GM21515 (cell line): ENCODE measurements at regions not wholly inside any gene's neighbourhood (a gene's known extent, or its start where the extent isn't known, plus 50 kb on each side); places are given as distances from the start of the nearest gene placed in this dataset.
"Not testable (repeated sequence)": the region's sequence is repeated elsewhere in the genome, so short reads cannot be mapped to it uniquely, and the experiment has no call there.

ENCODE experiments used
- ATAC-seq: cut with Tn5 transposase; IDR thresholded peaks from one replicate; pipeline ENCODE4 v1.9.1; 2021; ENCODE audit not compliant: unreplicated experiment

DNA sequence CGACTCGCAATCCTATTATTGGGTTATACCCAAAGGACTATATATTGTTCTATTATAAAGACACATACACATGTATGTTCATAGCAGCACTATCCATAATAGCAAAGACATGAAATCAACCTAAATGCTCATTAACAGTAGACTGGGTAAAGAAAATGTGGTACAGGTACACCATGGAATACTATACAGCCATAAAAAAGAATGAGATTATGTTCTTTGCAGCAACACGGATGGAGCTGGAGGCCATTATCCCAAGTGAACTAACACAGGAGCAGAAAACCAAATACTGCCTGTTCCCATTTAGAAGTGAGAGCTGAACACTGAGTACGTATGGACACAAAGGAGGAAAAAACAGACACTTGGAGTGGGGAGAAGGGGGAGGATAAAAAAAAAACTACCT lies 536.8 kb upstream of the DPP6 start:
- ATAC-seq, result no peak

DNA sequence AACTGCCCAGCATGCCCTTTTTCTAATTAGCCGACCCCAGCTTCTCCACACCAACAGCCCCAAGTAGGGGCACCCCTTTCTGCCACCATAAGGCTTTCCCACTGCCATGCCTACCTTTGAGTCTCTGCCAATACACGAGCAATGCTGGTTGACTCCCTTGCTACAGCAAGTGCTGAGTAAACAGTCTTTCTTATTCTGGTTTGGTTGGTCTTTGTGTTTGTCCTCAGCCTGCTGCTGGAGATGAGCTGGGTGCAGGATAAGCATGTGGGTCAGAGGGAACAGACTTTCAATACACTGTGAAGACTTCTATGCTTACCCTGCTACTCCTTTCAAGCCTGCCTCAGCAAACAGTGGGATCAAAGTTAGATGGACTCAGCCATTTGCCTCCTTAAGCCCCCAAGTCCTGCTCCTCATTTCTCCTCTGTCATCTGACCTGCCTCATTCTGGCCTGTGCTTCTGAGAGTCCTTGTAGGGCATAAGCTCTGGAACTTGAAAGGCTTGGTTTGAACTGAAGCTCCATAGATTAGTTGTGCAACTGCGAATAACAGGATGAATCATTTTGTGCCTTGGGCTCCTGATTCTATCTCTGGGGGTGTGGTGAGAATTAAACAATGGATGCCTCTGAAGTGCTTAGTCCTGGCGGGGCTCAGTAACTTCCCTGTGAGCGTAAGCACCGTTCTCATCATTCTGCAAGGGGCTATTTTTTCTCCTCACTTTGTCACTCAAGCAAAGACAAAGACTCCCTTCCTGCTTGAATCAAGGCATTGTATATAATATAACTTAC lies 533.8 kb upstream of the DPP6 start:
- no peak for ATAC-seq

DNA sequence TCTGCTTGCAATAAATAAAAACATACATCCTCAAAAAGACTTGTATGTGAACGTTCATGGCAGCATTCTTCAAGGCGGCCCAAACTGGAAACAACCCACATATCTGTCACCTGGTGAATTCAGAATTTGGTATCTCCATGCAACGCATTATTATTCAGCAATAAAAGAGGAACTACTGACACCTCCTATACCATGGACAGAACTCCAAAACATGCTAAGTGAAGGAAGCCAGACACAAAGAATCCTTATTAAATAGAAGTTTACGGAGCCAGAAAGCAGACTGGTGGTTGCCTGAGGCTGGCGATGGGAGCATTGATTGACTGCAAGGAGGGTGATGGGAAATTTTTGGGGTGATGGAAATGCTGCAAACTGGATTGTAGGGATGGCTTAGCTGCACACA lies 530.8 kb upstream of the DPP6 start:
- ATAC-seq, result no peak

DNA sequence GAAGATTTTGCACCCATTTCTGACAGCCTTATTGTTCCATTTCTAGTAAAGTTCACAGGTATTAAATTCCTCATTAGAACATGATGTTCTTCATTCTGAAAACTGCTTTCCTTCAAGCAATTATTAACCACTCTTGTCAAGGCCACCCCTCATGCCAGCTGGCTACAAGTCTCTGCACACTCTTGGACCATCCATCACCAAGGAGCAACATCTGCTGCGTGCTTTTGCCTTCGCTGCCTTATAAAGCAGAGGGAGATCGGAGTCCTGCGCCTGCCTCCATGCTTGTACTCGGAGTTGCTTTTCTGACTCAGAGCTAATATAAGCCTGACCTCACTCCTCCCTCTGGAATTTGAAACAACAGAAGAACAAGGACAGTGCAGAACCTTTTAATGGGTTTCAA lies 529.9 kb upstream of the DPP6 start:
- ATAC-seq, result no peak

DNA sequence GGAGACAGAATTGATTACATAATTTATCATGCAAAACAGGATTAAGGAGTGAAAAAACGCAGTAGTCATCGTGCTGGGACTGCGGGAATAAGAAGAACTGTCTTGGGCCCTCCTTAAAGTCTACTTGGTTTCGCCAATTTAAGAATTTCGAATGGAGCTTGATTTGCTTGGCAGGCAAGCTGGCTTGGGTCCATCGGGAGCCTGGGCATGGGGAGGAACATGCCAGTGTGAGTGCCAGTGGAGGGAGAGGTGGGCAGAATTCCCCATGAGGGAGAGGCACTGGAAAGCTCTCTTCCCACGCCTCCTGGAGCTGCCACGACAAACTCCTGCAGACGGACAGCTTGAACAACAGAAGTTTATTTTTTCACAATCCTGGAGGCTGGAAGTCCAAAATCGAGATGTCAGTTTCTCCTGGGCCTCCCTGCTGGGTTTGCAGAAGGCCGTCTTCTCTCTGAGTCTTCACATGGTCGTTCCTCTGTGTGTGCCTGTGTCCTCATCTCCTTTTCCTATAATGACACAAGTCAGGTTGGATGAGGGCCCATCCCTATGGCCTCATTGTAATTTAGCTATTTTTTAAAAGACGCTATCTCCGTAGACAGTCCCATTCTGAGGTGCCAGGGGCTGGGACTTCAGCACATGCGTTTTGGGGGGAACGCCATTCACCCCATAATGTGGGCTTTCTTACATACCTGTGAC lies 528.7 kb upstream of the DPP6 start:
- no peak for ATAC-seq

DNA sequence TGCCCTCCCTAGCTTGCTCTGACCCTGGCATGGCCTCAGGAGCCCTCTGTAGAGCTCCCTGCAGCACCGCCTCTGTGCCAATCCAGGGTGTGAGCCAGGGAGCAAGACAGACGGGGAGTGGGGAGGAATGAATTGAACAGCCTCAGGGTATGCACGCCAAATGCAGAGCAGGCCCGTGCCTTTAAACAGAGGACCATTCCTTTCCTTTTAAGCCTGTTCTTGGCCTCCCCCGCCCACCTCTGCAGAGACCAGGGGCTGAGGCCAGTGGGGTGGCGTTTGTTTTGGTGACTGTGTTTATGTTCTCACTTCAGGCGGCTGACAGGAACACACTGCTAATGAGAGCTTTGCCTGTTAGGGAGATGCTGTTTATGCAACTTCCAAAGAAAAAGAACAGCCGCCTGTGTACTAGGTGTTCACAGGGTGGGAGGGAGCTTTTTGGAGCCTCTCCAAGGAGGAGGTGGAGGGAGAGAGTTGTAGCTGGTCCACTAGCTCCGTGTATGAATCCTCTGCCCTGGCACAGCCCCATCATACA lies 528.1 kb upstream of the DPP6 start:
- no peak for ATAC-seq

DNA sequence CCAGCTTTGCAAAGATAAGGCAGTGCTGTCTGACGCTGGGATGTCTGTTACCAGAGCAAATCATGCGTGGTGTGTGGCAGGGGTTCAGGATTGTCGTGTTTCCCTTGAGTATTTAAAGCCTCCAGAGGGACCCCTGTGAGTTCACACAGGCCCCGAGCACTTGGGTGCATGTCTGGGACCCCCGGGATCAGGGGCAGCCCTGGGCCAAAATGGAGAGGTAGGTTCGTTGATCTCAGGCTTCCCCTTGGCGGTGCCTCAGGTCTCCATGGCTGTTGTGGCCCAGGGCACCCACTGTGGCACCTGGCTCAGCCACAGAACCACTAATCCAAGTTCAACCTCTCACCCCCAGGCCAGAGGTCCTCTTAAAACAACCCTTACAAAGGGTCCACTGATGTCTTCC lies 523.1 kb upstream of the DPP6 start:
- ATAC-seq, result no peak

DNA sequence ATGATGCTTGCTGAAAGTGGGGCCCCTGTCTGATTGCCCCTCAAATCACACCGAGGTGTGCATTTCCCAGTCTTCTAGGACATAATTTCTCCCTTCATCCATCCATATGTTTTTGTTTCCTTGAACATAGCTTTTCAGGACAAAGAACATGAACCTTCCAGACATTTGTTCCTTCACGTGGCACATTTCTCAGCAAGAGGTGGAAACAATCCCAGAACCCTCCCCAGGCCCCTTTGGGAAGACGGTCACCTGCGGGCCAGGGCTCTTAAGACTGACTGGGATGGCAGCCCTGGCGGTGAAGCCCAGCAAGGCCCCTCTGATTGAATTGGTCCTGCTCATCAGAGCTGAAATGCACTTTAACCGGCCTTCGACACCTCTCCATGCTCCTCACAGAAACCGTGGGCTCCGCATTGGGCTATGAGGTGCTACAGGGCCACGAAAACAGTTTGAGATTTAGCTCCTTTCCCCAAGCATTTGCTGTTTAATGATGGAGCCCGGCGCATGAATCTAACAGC lies 522.5 kb upstream of the DPP6 start:
- no peak for ATAC-seq

DNA sequence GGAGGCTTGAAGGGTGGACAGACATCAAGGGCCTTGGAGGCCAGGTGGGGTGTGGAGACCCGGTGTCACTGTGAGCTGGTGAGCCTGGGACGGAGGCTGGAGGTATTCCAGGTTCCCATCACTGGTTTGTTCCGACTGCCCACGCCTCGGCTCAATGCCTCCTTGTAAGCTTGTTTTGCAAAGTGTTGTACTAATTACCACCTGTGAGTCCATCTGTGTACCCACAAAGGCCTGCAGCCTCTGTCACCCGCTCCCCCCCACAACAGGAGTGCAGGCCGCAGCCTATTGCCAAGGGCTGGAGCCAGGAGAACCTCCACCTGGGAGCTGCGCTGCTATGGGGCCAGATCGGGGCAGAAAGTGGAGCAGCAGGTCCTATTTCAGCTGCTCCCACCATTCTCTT lies 521.8 kb upstream of the DPP6 start:
- no peak for ATAC-seq

DNA sequence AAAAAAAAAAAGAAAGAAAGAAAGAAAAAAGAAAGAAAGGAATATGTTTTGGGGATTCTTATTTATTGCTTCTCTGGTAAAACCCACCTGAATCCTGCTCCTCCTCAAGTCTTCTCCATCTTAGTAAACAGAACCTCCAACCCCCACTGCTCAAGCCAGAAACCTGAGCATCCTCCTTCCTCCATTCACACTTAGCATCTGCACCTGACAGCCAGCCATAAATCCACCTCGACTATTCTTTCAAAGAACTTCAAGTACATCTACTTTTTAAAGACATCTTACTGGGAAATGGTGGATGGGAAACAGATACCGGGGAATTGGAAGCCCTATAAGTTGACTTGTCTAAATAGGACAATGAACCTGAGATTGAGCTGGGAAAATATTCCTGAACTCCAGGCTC lies 519.9 kb upstream of the DPP6 start:
- ATAC-seq, result no peak

DNA sequence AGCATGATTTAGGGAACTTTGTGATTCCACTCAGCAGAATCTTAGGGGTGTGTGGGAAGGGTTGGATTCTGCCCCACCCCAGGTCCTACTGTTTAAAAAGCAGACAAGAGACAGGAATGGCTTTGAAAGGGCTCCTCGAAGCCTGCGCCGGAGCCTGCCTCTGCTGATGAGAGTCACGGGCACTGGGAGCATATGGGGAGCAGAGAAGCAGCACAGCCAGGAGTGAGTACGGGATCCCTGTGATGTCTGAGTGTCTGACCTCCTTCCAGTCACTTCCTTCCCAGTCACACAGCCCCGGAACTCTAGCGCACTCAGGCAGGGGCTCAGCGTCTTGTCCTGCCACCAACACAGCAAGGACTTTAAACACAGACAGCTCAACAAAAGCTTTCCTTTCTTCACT lies 514.9 kb upstream of the DPP6 start:
- no peak for ATAC-seq

DNA sequence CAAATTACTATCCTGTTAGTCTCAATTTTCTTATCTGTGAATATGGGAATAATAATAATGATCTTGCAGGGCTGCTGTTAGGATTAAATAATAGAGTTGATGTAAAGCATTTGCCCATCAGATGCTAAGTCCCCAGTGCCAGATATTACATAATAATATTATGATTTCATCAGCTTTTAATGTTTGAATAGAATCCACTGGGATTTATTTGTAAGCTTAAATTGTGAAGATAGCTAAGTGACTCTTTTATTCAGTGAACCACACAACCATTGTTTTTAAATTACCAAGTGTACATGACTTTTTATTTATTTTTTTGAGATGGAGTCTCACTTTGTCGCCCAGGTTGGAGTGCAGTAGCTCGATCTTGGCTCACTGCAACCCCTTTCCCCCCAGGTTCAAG lies 510.3 kb upstream of the DPP6 start:
- no peak for ATAC-seq

DNA sequence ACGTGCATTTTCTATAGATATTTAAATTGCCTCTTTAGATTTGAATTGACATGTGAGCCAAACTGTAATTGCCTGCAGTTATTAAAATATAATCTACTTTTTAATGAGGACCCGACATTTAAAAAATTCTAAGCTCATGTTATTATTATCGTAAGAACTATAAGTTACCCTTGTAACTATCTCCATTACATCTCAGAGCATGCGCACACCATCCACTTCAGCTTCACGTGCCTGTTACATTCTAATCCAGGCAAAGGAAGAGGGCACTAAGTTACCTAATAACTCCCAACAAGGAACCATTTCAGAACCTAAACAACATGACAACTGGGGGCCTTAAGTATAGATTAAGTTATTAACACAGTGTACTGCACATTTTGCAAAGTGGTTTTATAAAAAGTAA lies 509.0 kb upstream of the DPP6 start:
- no peak for ATAC-seq

DNA sequence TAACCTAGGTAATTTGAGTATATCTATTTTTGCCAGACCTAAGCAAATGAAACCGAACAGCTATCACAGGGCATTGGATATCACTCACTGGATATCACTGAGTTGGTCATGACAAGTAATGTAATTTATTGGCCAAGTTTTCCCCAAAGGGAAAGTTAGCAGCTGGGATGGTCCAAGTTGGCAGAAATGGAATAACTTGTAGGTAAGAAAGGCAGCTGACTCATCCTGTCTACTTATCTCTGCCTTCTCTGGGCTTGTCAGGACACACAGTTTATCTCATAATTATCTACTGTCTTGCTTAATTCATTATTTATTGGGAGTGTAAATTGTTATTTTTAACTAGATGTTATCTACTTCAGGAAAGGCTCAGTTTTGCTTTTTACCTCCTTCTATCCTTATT lies 502.0 kb upstream of the DPP6 start:
- ATAC-seq, result no peak

DNA sequence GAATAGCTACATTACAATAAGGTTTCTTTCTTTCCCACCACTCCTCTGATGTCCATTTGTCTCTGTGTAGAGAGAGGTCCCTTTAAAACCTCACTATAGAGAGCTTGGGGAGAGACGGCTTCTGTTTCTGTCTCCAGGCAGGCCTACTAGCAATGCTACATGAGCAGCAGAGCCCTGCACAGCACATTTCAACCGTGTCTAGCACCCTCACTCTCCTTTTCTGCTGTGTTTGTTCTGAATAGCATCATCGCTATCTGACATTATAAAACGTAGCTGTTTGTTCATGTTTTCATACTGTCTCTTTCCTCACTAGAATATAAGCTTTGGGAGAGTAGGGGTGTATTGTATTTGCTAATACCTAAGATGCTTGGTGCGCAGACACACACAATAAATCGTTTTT lies 487.8 kb upstream of the DPP6 start:
- no peak for ATAC-seq

DNA sequence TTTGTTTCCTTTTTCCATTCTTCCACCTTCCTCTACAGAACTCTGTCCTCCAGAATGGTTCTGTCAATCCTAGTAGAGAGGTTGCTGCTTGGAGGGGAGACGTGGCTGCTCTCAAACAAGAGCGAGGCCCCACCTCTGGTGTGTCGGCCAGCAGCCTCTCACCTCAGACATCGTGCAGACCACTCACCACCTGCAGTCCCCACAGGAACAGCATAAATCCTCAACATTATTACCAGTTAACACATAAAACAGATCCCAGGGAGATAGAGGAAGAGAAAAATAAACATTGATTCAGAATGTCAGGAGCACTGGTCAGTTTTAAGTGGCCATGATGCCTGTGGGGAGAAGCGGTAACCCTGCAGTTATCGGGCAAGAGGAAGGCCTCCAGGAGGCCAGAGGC lies 485.9 kb upstream of the DPP6 start:
- no peak for ATAC-seq

DNA sequence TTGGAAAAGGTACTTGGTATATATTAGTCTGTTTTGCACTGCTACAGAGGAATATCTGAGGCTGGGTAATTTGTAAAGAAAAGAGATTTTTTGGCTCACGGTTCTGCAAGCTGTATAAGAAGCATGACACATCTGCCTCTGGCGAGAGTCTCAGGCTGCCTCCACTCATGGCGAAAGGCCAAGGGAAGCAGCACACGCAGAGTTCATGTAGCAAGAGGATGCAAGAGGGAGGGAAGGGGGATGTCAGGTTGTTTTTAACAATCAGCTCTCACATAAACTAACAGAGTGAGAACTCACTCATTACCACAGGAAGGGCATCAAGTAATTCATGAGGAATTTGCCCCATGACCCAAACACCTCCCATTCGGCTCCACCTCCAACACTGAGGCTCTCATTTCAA lies 484.8 kb upstream of the DPP6 start:
- ATAC-seq, result no peak

DNA sequence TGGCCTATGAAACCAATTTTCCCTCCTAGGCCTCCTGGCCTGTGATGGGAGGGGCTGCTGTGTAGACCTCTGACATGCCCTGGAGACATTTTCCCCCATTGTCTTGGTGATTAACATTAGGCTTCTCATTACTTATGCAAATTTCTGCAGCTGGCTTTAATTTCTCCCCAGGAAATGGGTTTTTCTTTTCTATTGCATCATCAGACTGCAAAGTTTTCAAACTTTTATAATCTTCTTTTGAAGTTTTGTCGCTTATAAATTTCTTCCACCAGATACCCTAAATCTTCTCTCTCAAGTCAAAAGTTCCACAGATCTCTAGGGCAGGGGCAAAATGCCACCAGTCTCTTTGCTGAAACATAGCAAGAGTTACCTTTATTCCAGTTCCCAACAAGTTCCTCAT lies 482.7 kb upstream of the DPP6 start:
- ATAC-seq, result not testable (repeated sequence)

DNA sequence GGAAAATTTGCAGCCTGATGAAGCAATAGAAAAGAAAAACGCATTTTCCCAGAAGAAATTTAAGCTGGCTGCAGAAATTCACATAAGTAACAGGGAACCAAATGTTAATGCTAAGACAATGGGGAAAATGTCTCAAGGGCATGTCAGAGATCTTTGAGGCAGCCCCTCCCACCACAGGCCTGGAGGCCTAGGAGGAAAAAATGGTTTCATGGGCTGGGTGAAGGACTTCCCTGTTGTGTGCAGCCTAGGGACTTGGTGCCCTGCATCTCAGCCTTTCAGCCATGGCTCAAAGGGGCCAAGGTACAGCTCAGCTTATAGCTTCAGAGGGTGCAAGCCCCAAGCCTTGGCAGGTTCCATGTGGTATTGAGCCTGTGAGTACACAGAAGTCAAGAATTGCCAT lies 476.1 kb upstream of the DPP6 start:
- no peak for ATAC-seq

DNA sequence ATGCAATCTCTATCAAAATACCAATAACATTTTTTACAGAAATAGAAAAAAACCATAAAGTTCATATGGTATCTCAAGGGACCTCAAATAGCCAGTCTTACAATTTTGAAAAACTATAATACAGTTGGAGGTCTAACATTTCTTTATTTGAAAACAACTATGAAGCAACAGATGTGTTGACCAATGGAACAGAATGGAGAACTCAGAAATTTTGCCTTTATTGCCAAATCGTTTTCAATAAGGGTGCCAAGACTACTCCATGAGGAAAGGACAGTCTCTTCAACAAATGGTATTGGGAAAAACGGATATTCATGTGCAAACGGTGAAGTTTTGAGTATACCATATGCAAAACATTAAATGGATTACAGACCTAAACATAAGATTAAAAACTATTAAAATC lies 470.8 kb upstream of the DPP6 start:
- no peak for ATAC-seq

DNA sequence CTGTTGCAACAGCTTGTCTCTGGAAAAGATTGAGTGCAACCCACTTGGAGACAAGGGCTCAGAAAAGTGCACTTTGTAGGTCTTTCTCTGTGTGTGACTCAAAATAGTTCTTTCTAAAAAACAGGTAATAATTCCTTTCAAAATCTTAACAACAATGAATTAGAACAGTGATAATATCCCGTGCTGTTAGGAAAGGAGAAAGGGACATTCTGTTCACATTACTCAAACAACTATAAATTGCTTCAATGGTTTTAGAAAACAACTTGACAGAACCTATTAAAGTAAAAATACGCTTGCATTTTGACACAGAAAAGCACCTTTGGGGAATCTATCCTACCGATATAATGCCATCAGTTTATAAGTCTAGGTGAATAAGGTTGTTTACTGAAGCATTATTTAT lies 468.1 kb upstream of the DPP6 start:
- no peak for ATAC-seq

DNA sequence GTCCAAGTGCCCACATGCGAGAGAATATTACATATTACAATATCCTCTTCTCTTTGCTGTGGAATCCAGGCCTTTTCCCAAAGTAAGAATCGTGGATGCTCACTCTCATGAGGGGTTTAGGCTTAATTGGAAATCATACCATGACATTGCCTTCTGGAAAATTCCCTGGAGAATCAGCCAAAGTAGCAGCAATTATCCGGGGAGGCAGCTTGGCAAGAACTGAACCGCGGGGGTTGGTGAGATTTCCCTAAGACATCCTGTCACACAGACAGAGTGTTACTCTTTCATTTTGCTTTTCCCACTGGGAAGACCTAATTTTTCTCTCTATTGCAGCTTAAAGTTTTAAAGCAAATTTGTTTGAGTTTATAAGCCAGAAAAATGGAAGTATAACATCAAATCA lies 463.6 kb upstream of the DPP6 start:
- ATAC-seq, result no peak
